ENCODE measurements at regions not wholly inside any gene's neighbourhood (a gene's known extent, or its start where the extent isn't known, plus 50 kb on each side); places are given as distances from the start of the nearest gene placed in this dataset.

DNA sequence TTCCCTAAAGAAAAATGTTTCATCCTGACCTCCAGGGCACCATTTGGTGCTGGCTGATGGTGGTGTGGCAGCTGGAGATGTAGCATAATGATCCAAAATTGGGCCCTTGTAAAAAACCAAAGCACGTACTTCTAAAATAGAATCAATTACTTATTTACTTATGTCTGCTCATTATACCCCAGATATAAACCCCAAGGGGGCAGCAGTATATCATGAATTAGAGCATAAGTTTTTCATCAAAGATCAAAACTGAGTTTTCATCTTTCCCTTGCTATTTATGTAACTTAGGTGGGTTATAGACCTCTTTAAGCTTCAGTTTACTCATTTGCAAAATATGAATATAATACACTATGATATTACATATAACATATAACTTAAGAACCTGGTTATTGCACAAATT is 241.1 kb downstream of the TACR3 start:
- TF ChIP-seq POLR2A (IDR thresholded peaks at IDR 0.05) (no peak), POLR2AphosphoS5 (IDR thresholded peaks at IDR 0.05) (no peak), EP300 (IDR thresholded peaks at IDR 0.05) (no peak)
- TF ChIP-seq, protein P1, sequence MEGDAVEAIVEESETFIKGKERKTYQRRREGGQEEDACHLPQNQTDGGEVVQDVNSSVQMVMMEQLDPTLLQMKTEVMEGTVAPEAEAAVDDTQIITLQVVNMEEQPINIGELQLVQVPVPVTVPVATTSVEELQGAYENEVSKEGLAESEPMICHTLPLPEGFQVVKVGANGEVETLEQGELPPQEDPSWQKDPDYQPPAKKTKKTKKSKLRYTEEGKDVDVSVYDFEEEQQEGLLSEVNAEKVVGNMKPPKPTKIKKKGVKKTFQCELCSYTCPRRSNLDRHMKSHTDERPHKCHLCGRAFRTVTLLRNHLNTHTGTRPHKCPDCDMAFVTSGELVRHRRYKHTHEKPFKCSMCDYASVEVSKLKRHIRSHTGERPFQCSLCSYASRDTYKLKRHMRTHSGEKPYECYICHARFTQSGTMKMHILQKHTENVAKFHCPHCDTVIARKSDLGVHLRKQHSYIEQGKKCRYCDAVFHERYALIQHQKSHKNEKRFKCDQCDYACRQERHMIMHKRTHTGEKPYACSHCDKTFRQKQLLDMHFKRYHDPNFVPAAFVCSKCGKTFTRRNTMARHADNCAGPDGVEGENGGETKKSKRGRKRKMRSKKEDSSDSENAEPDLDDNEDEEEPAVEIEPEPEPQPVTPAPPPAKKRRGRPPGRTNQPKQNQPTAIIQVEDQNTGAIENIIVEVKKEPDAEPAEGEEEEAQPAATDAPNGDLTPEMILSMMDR (IDR thresholded peaks at IDR 0.05) = no peak
- H3K36me3 ChIP-seq = no peaks in the 10 kb centered on the region
- 32 to 50% methylated on average over 1 of the region's 1 CpG for WGBS, 2 donors
- H3K9me3 ChIP-seq = no peaks in the 10 kb centered on the region
- no peak overlapping the region for H3K4me3 ChIP-seq
- no peaks in the 10 kb centered on the region for H3K4me1 ChIP-seq
- no peak overlapping the region for H3K27ac ChIP-seq
- intact Hi-C loops (cut with DNase I) = no loop called here
- DNase-seq = no peak
- H3K27me3 ChIP-seq = no peaks in the 10 kb centered on the region

DNA sequence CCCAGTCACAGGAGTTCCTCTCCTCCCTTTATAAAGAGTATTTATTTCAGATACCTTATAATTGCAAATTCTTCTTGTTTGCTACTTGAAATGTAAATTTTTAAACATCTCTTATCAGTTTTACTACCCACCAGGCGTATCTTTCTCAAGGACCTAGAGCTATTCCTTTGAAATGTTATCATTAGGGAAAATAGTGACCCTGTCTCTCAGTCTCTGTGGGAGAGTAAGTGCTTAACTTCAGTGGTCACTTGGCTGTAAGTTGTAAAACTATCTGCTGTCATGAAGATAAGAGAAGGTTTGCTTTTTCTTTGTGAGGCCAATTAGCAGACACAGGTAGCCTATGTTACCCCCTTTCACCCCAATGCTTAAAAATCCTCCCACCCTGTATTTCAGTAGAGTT is 241.6 kb downstream of the TACR3 start:
- no peak overlapping the region for H3K27ac ChIP-seq
- no peaks in the 10 kb centered on the region for H3K36me3 ChIP-seq
- TF ChIP-seq EP300 (IDR thresholded peaks at IDR 0.05) (no peak), POLR2AphosphoS5 (IDR thresholded peaks at IDR 0.05) (no peak), POLR2A (IDR thresholded peaks at IDR 0.05) (no peak)
- TF ChIP-seq, protein P1 (IDR thresholded peaks at IDR 0.05) = no peak
- H3K9me3 ChIP-seq = no peaks in the 10 kb centered on the region
- DNase-seq = no peak
- no peak overlapping the region for H3K4me3 ChIP-seq
- intact Hi-C loops (cut with DNase I) = no loop called here
- no peaks in the 10 kb centered on the region for H3K4me1 ChIP-seq
- no peaks in the 10 kb centered on the region for H3K27me3 ChIP-seq
- 20 to 58% methylated on average over 1 of the region's 1 CpG for WGBS, 2 donors

GRCh38 chr4:103457566-103457965 is 259.4 kb upstream of the CENPE start:
- no peaks in the 10 kb centered on the region for H3K36me3 ChIP-seq
- no peaks in the 10 kb centered on the region for H3K27me3 ChIP-seq
- intact Hi-C loops (cut with DNase I) = no loop called here
- WGBS, 2 donors = 92 to 93% methylated on average over 2 of the region's 2 CpGs
- no peak for DNase-seq
- H3K4me1 ChIP-seq = no peaks in the 10 kb centered on the region
- H3K4me3 ChIP-seq = no peak overlapping the region
- H3K9me3 ChIP-seq = peaks cover 0 to 4% (median 0%) of the 10 kb centered on the region in 4 donors
- TF ChIP-seq EP300 (IDR thresholded peaks at IDR 0.05) (no peak), POLR2A (IDR thresholded peaks at IDR 0.05) (no peak), POLR2AphosphoS5 (IDR thresholded peaks at IDR 0.05) (no peak)
- TF ChIP-seq, protein P1 (IDR thresholded peaks at IDR 0.05) = no peak
- no peak overlapping the region for H3K27ac ChIP-seq

- 48 to 75% methylated on average over 2 of the region's 2 CpGs for WGBS, 2 donors
Measured at GRCh38 chr4:103451341-103451740, 253.2 kb upstream of the CENPE start.

GRCh38 chr4:103450693-103451092 is 252.6 kb upstream of the CENPE start:
- TF ChIP-seq EP300 (IDR thresholded peaks at IDR 0.05) (no peak), POLR2AphosphoS5 (IDR thresholded peaks at IDR 0.05) (no peak), POLR2A (IDR thresholded peaks at IDR 0.05) (no peak)
- TF ChIP-seq, protein P1 (IDR thresholded peaks at IDR 0.05) = no peak
- 81 to 88% methylated on average over 2 of the region's 2 CpGs for WGBS, 2 donors
- H3K27ac ChIP-seq = no peak overlapping the region
- no peaks in the 10 kb centered on the region for H3K4me1 ChIP-seq
- H3K36me3 ChIP-seq = no peaks in the 10 kb centered on the region
- no peak overlapping the region for H3K4me3 ChIP-seq
- peaks cover 0 to 2% (median 0%) of the 10 kb centered on the region in 4 donors for H3K9me3 ChIP-seq
- H3K27me3 ChIP-seq = no peaks in the 10 kb centered on the region
- no peak for DNase-seq
- intact Hi-C loops (cut with DNase I) = no loop called here

More at GRCh38 chr4:103451341-103451740, 253.2 kb upstream of the CENPE start:
- no peaks in the 10 kb centered on the region for H3K27me3 ChIP-seq
- TF ChIP-seq, protein P1 (IDR thresholded peaks at IDR 0.05) = no peak
- TF ChIP-seq POLR2A (IDR thresholded peaks at IDR 0.05) = no peak
- no peaks in the 10 kb centered on the region for H3K4me1 ChIP-seq
- intact Hi-C loops (cut with DNase I) = no loop called here
- no peak overlapping the region for H3K27ac ChIP-seq
- H3K36me3 ChIP-seq = no peaks in the 10 kb centered on the region
- H3K9me3 ChIP-seq = peaks cover 0 to 4% (median 0%) of the 10 kb centered on the region in 4 donors
- H3K4me3 ChIP-seq = no peak overlapping the region
- no peak for DNase-seq

Data from sigmoid colon (tissue), 6 donors.